ENCODE measurements at regions not wholly inside any gene's neighbourhood (a gene's known extent, or its start where the extent isn't known, plus 50 kb on each side); places are given as distances from the start of the nearest gene placed in this dataset.

GRCh38 chr14:98944989-98945388, 327.0 kb downstream of the BCL11B start:
- no peak overlapping the region for H3K4me3 ChIP-seq
- no peaks in the 10 kb centered on the region for H3K27me3 ChIP-seq
- no peaks in the 10 kb centered on the region for H3K36me3 ChIP-seq
- no peak overlapping the region for H3K27ac ChIP-seq (replicated peaks in 1 of 4)
- no peak for TF ChIP-seq CTCF (IDR thresholded peaks at IDR 0.05)
- TF ChIP-seq POLR2AphosphoS5 (IDR thresholded peaks at IDR 0.05), result no peak
- no peak for TF ChIP-seq EP300 (IDR thresholded peaks at IDR 0.05)
- TF ChIP-seq POLR2A (IDR thresholded peaks at IDR 0.05; ENCODE audit: low read depth), result no peak
- WGBS, result 83% methylated on average over 5 of the region's 5 CpGs
- H3K4me1 ChIP-seq, result peaks cover 8 to 22% (median 19%) of the 10 kb centered on the region in 4 donors
- intact Hi-C loops (cut with DNase I), result no loop called here
- DNase-seq (ENCODE audit: extremely low spot score), result no peak
- H3K9me3 ChIP-seq, result no peaks in the 10 kb centered on the region

DNA sequence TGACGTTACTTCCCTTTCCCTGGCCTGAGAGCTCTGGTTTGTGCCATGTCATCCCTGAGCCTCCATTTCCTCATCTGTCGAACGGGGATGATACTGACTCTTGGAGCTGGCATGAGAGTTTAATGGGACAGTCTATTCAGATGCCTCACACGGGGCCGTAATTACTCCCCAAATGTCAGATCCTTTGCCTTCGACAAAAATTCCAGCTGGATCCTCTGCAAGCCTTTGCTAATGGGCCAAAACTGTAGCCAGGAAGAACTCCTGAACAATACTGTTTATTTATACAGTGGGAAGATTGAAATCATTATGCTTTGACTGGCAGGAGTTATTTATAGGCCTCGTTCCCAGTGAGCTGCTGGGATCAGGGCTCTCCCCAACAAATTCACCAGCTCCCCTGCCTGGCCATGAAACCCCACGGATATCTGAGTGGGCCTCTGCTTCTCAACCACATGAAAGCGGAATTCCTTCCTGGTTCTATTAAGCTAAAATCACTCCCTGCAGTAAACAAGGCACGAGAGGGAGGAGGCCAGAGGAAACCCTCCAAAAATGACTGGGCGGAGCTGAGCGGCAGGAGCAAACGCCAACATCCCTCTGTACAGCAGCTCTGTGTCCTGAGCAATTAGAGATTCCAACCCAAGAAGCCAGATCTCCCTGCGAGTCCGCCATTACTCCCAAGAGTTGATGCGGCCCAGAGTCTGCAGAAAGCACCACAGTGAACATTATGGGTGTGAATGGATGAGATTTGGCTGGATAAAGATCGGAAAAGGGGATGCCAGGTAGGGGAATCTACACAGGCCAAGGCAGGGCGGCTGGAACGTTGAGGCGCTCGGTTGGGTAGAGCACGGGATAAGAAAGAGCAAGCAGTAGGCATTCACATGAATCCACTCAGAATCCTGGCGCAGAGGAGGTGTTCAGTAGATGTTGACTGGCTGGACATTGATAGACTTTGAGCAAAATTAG, 326.1 kb downstream of the BCL11B start:
- no peak for DNase-seq (ENCODE audit: extremely low spot score)
- 68% methylated on average over 20 of the region's 23 CpGs for WGBS
- no peak overlapping the region for H3K27ac ChIP-seq (replicated peaks in 1 of 4)

GRCh38 chr14:98946940-98947339, 325.1 kb downstream of the BCL11B start:
- Histone ChIP-seq H3K27ac (replicated peaks in 1 of 4) (no peak overlapping the region), H3K4me3 (no peak overlapping the region), H3K36me3 (no peaks in the 10 kb centered on the region), H3K9me3 (no peaks in the 10 kb centered on the region), H3K27me3 (no peaks in the 10 kb centered on the region), H3K4me1 (peaks cover 8 to 22% (median 19%) of the 10 kb centered on the region in 4 donors)
- no peak for DNase-seq (ENCODE audit: extremely low spot score)
- intact Hi-C loops (cut with DNase I), result no loop called here
- no peak for TF ChIP-seq CTCF (IDR thresholded peaks at IDR 0.05)
- peak in 1 of 2 donors; percentile 30 for TF ChIP-seq POLR2AphosphoS5 (IDR thresholded peaks at IDR 0.05)
- WGBS, result 24% methylated on average over 8 of the region's 8 CpGs

More for the DNA sequence above, 326.1 kb downstream of the BCL11B start:
- intact Hi-C loops (cut with DNase I), result no loop called here
- no peak overlapping the region for H3K4me3 ChIP-seq
- TF ChIP-seq EP300 (IDR thresholded peaks at IDR 0.05), result no peak
- TF ChIP-seq CTCF (IDR thresholded peaks at IDR 0.05), result no peak
- no peak for TF ChIP-seq POLR2A (IDR thresholded peaks at IDR 0.05; ENCODE audit: low read depth)
- no peak for TF ChIP-seq POLR2AphosphoS5 (IDR thresholded peaks at IDR 0.05)
- H3K4me1 ChIP-seq, result peaks cover 8 to 22% (median 19%) of the 10 kb centered on the region in 4 donors
- H3K36me3 ChIP-seq, result no peaks in the 10 kb centered on the region
- no peaks in the 10 kb centered on the region for H3K27me3 ChIP-seq
- H3K9me3 ChIP-seq, result no peaks in the 10 kb centered on the region

DNA sequence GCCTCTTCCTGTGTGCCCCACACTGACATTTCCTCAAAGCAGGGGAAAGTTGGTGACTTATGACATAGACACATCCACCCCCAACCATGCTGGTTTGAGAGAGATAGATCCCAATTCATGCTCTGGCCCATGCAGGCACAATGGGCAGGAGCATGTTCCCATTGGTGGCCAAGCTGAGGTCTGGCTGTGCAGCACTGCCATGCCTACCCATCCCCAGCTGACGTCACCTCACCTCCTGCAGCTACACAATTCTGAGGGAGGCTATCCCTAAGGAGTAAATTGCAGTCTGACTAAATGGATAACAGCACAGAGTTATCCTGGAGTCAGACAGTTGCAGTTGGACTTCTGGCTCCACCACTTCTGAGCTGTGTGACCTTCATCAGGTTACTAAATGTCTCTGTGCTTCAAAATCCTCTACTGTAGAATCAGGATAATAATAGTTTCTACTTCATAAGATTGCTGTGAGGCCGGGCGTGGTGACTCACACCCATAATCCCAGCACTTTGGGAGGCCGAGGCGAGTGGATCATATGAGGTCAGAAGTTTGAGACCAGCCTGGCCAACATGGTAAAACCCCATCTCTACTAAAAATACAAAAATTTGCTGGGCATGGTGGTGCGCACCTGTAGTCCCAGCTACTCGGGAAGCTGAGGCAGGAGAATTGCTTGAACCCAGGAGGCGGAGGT, 323.9 kb downstream of the BCL11B start:
- TF ChIP-seq POLR2A (IDR thresholded peaks at IDR 0.05; ENCODE audit: low read depth), result no peak
- no peak for DNase-seq (ENCODE audit: extremely low spot score)
- H3K27ac ChIP-seq (replicated peaks in 1 of 4), result no peak overlapping the region
- H3K27me3 ChIP-seq, result no peaks in the 10 kb centered on the region
- no peaks in the 10 kb centered on the region for H3K36me3 ChIP-seq
- H3K4me1 ChIP-seq, result peaks cover 8 to 22% (median 19%) of the 10 kb centered on the region in 4 donors
- H3K9me3 ChIP-seq, result no peaks in the 10 kb centered on the region
- no peak overlapping the region for H3K4me3 ChIP-seq
- whole genome bisulfite sequencing, result 84% methylated on average over 7 of the region's 8 CpGs
- intact Hi-C loops (cut with DNase I), result no loop called here

- Histone ChIP-seq H3K4me3 (no peak overlapping the region), H3K4me1 (peaks cover 8 to 22% (median 19%) of the 10 kb centered on the region in 4 donors), H3K27me3 (peaks cover 0 to 8% (median 0%) of the 10 kb centered on the region in 4 donors), H3K9me3 (no peaks in the 10 kb centered on the region), H3K27ac (replicated peaks in 1 of 4) (peak overlapping the region in 1 of 4 donors; percentile 20), H3K36me3 (no peaks in the 10 kb centered on the region)
- DNase-seq (ENCODE audit: extremely low spot score), result no peak
- TF ChIP-seq CTCF (IDR thresholded peaks at IDR 0.05), result no peak
- no peak for TF ChIP-seq POLR2A (IDR thresholded peaks at IDR 0.05; ENCODE audit: low read depth)
- TF ChIP-seq EP300 (IDR thresholded peaks at IDR 0.05), result no peak
- no peak for TF ChIP-seq POLR2AphosphoS5 (IDR thresholded peaks at IDR 0.05)
- intact Hi-C loops (cut with DNase I), result no loop called here
- 54% methylated on average over 2 of the region's 2 CpGs for WGBS
These were observed 322.9 kb downstream of the BCL11B start for GRCh38 chr14:98949051-98949450.
